ENCODE measurements at regions not wholly inside any gene's neighbourhood (a gene's known extent, or its start where the extent isn't known, plus 50 kb on each side); places are given as distances from the start of the nearest gene placed in this dataset.

GRCh38 chr10:85421421-85421820 is 945.2 kb downstream of the GRID1 start:
- TF ChIP-seq, protein P1, sequence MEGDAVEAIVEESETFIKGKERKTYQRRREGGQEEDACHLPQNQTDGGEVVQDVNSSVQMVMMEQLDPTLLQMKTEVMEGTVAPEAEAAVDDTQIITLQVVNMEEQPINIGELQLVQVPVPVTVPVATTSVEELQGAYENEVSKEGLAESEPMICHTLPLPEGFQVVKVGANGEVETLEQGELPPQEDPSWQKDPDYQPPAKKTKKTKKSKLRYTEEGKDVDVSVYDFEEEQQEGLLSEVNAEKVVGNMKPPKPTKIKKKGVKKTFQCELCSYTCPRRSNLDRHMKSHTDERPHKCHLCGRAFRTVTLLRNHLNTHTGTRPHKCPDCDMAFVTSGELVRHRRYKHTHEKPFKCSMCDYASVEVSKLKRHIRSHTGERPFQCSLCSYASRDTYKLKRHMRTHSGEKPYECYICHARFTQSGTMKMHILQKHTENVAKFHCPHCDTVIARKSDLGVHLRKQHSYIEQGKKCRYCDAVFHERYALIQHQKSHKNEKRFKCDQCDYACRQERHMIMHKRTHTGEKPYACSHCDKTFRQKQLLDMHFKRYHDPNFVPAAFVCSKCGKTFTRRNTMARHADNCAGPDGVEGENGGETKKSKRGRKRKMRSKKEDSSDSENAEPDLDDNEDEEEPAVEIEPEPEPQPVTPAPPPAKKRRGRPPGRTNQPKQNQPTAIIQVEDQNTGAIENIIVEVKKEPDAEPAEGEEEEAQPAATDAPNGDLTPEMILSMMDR (IDR thresholded peaks at IDR 0.05; ENCODE audit: borderline replicate concordance, control extremely low read depth, extremely low read depth, insufficient read depth, missing control alignments): no peak
- no peak for DNase-seq (ENCODE audit: low spot score)
- in situ Hi-C loops (cut with MboI; ENCODE audit: low sequenced_read_pairs, unreplicated experiment): no loop called here

- TF ChIP-seq, protein P1 (IDR thresholded peaks at IDR 0.05; ENCODE audit: borderline replicate concordance, control extremely low read depth, extremely low read depth, insufficient read depth, missing control alignments): no peak
- DNase-seq (ENCODE audit: low spot score): no peak
- in situ Hi-C loops (cut with MboI; ENCODE audit: low sequenced_read_pairs, unreplicated experiment): no loop called here
Observed at GRCh38 chr10:85429126-85429525, 937.5 kb downstream of the GRID1 start.

- in situ Hi-C loops (cut with MboI; ENCODE audit: low sequenced_read_pairs, unreplicated experiment): no loop called here
- no peak for DNase-seq (ENCODE audit: low spot score)
- TF ChIP-seq, protein P1 (IDR thresholded peaks at IDR 0.05; ENCODE audit: borderline replicate concordance, control extremely low read depth, extremely low read depth, insufficient read depth, missing control alignments): no peak
Observed at GRCh38 chr10:85430991-85431390, 935.6 kb downstream of the GRID1 start.

GRCh38 chr10:85433248-85433647 is 933.3 kb downstream of the GRID1 start:
- in situ Hi-C loops (cut with MboI; ENCODE audit: low sequenced_read_pairs, unreplicated experiment): no loop called here
- DNase-seq (ENCODE audit: low spot score): no peak
- TF ChIP-seq, protein P1 (IDR thresholded peaks at IDR 0.05; ENCODE audit: borderline replicate concordance, control extremely low read depth, extremely low read depth, insufficient read depth, missing control alignments): no peak

GRCh38 chr10:85444868-85445267 is 921.7 kb downstream of the GRID1 start:
- in situ Hi-C loops (cut with MboI; ENCODE audit: low sequenced_read_pairs, unreplicated experiment): no loop called here
- DNase-seq (ENCODE audit: low spot score): no peak

GRCh38 chr10:85445702-85446101 is 920.9 kb downstream of the GRID1 start:
- TF ChIP-seq, protein P1 (IDR thresholded peaks at IDR 0.05; ENCODE audit: borderline replicate concordance, control extremely low read depth, extremely low read depth, insufficient read depth, missing control alignments): no peak
- DNase-seq (ENCODE audit: low spot score): no peak

More at GRCh38 chr10:85444868-85445267, 921.7 kb downstream of the GRID1 start:
- TF ChIP-seq, protein P1 (IDR thresholded peaks at IDR 0.05; ENCODE audit: borderline replicate concordance, control extremely low read depth, extremely low read depth, insufficient read depth, missing control alignments): no peak

GRCh38 chr10:85446827-85447226 is 919.8 kb downstream of the GRID1 start:
- DNase-seq (ENCODE audit: low spot score): no peak
- in situ Hi-C loops (cut with MboI; ENCODE audit: low sequenced_read_pairs, unreplicated experiment): no loop called here
- TF ChIP-seq, protein P1 (IDR thresholded peaks at IDR 0.05; ENCODE audit: borderline replicate concordance, control extremely low read depth, extremely low read depth, insufficient read depth, missing control alignments): no peak

More at GRCh38 chr10:85445702-85446101, 920.9 kb downstream of the GRID1 start:
- in situ Hi-C loops (cut with MboI; ENCODE audit: low sequenced_read_pairs, unreplicated experiment): no loop called here

Data from GM13976 (cell line).